HG03280 (cell line): ENCODE measurements at regions not wholly inside any gene's neighbourhood (a gene's known extent, or its start where the extent isn't known, plus 50 kb on each side); places are given as distances from the start of the nearest gene placed in this dataset.
"Not testable (repeated sequence)": the region's sequence is repeated elsewhere in the genome, so short reads cannot be mapped to it uniquely, and the experiment has no call there.

Source experiments
- ATAC-seq: cut with Tn5 transposase; IDR thresholded peaks from one replicate; pipeline ENCODE4 v1.9.1; 2021; ENCODE audit warnings: mild to moderate bottlenecking, moderate library complexity; ENCODE audit not compliant: unreplicated experiment

DNA sequence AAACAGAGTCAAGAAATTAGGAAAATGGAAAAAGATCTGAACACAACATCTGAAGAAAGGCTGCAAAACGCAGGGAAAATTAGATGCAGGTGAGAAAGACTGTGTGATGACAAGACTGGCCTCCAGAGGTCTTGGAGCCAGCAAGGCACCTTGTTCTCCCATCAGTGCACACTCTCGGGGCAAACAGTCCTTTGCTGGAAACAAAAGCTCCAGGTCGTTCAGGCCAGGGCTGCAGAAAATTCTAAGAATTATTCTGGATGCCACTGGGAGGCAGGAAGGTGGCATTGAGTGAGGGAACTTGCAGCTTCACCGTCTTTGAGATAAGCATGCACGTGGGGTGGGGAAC lies 219.9 kb upstream of the SSTR4 start:
- ATAC-seq = no peak

DNA sequence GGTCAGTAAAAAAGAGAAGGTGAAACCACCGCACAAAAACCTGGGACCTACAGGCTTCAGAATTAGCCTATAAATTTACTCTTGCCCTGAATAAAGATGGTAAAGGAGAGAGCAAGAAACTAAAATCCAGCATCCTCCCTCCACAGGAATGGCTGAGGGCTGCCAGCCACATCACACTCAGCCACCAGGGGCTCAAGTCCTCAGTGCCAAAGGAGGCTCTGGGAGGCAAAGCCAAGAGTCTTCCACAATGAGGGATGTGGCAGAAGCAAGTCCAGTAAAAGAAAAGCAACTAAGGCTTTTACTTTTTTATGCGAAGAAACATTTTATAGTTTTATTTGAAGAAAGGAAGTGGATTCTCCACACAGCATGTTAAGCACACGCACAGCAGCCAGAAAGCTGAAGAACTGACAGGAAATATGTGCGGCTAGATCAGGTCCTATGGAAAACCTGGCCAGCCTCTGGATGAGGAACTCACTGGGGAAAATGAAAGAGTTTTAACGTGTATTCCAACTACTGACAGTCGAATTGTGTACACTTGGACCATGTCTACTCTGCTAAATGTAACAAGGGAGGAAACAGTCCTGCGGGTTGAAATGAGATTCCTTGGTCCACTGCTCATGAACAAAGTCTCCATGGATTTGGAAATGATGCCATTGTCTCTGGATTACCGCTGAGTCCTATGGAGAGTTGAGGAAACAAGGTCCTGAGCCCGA lies 219.4 kb upstream of the SSTR4 start:
- no peak for ATAC-seq

DNA sequence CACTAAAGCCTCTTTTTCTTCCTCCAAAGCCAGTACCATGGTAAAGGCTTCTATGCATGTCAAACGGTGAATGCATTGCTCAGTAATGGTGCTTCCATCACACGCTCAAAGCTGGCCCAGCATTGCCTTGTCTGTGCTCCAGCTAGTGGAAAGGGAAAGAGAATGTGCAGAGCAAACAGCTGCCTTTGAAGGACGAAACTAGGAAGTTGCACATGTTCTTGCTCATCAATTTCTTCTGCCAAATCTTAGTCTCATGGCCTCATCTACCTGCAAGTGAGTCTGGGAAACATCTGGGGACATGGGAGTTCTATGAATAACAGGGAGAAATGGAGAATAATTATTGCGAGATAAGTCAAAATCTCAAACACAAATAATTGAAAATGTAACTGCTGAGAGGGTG lies 216.5 kb upstream of the SSTR4 start:
- ATAC-seq = no peak

DNA sequence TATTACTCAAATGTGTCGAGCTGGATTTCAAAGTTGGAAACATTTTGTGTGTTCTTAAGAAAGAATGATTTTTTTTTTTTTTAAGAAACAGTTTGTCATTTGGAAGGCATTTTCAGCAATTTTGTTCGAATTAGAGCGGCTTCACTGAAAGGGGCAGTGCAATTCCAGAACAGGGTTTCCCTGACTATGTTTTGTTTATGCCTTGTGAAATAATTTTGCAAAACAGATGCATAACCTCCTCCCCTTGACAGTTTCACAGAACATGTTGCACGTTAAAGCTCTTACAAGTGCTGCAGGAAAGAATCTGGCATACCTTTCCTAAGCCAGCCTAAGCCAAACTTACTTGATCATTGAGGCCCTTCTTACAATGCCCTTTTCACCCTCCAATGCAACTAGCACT lies 216.0 kb upstream of the SSTR4 start:
- no peak for ATAC-seq

DNA sequence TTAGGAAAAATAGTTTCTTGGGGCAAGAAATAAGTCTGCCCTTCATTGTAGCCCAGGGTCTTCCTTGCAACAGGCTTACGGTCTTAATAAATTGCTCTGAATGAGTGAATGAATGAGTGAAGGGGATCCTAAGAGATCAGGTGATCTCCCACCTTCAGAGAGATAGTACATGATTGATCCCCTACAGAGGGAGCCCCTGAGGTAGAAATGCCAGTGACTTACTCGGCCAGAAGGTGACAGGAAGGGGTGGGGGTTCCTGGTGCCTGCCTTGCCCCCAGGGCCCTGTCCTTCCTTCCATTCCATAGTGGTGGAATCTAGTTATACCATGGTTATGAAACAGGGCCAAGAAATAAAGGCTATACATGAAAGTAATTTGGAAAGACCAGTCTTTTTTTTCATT lies 215.3 kb upstream of the SSTR4 start:
- ATAC-seq = no peak

DNA sequence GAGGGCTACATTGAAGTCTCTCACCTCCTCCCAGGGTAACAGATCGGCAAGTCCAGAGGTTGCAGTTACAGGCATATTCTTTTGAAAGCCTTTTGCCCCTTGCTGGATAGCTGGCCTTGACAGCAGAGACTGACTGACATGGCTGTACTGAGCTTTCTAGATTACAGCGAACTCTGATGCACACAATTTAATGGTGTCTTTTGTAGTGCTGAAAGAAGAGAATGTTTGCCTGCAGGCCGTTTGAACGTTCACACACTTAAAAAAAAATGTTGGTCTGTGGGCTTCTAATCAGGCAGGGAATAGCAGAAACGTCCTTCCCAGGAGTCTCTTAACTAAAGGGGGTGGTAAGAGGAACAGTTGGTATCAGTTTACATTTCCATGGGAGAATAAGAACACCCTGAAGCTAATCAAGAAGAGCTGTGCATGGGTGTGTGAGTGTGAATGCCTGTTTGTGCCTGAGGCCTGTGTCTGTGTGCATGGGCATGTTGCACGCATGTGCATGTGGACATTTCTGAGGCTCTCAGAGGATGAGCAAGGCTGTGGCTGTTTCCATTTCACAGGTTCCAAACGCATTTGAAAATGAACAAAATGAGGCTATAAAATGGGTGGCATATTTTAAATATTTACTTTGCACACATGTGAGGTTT lies 213.9 kb upstream of the SSTR4 start:
- ATAC-seq = no peak

DNA sequence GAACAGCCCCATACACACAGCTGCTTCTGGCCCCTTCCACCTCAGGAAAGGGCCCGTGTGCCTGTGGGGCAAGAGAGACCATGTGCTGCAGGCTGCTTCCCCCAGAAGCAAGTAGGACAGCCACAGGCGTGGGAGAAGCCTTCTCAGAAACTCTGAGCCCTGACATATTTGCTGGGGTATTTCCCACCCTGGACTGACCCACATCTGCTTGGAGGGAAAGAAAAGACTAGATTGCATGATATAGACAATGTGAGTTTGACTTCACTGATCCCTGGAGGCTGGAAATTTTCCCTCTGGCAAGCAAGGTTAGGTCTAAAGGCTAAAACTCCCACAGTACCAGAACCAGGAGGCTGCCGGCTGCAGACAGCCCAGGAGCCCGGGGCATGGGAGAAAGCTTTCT lies 213.3 kb upstream of the SSTR4 start:
- no peak for ATAC-seq

DNA sequence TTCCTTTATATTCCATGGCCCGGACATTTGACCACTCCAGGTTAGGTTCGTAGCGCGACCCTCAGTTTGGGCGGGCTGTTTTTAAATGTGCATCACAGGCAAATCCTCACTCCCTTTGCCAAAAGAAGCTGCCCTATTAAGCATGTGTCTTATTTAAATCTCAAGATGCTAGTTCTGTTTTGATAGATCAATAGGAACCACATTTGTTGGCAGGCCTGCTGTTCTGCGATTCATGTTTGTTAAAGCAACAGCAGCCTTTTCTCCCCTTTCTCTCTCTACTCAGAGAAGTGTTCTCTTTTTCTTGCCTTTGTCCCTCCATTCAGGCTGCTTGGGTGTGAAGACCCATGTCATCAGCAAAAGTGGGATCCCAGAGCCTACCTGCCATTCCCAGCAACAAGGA lies 212.0 kb upstream of the SSTR4 start:
- ATAC-seq = no peak

DNA sequence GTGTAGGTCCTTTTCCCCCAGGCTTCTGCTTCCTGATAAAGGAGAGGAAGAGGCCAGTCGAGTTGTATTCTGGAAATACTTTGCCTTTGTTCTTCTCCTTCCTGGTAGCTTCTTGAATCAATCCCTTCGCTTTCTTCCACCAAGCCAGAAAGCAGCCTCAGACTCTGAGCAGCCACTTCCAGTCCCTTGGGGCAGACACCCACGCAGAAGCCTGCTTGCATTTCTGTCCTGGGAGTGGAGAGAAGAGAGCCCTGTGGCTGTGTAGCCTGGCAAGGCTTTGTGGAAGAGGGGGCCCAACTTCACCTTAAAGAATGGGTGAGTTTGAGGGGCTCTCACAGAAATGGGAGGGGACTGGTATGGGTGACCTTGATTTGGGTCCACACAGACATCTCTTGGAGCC lies 211.0 kb upstream of the SSTR4 start:
- no peak for ATAC-seq

DNA sequence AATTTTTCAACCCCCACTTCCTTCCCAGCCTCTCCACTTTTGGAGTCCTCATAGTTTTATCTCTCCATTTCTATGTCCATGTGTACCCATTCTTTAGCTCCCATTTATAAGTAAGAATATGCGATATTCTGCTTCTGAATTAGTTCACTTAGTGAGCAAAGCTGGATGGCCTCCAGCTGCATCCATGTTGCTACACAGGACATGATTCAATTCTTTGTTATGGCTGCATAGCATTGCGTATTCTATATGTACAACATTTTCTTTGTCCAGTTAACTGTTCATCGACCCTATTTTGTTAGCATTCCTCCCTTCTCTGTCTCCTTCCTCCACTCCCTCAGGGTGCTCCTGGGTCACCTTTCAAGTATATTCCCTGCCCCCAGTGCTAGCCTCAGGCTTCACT lies 210.0 kb upstream of the SSTR4 start:
- ATAC-seq = no peak

DNA sequence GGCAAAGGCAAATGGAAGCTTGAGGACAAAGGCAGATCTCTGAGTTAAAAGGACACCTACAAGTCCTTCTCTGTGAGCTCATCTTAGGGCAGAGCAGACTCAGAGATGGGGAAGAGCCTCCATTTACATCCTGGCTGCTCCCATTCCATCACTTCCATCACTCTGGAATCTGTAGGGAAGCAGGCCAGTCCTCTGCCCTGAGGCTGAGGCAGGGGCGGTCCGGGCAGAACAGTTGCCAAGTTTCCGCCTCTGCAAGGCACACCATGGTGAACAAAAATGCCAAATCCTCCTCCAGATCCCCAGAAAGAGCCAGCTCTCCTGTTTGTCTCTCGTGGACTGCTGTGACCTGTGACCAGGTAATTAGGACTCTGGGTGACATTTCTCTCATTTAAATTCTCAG lies 209.6 kb upstream of the SSTR4 start:
- no peak for ATAC-seq

DNA sequence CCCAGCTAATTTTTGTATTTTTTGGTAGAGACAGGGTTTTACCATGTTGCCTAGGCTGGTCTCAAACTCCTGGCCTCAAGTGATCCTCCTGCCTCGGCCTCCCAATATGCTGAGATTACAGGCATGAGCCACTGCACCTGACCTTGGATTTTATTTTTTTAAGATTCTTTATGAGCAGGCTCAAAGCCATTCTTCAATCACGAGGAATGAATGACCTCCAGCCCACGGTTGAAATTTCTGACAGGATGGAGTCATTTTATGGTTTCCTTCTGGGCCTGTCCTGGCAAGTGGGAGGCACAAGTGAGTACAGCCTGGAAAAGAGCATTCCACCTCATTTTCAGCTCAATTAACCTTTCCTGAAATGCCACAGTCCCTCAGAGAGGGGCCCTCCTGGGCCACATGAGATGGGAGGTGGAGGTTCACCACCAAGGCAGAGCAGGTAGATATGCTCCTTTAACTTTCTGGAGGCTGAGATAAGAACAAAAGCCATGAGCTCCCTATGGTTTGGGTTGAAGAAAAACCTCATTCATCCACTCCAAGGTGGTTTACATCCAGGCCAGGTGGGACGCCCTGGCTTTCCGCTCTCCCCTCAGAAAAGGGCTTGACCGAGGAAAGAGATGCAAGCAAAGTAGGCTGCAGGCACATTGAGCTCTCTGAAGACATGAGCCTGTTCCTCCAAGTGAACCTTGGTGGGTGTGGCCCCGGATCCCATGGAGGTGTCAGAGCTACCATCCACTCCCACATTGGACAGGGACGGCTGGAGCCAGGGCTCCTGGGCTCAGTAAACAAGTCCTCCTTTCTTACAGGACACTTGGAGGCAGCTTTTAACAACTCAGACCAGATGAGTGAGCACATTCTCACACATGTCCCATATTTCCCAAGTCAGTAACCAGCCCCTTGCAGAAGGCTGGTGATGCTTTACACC lies 208.5 kb upstream of the SSTR4 start:
- ATAC-seq = no peak

DNA sequence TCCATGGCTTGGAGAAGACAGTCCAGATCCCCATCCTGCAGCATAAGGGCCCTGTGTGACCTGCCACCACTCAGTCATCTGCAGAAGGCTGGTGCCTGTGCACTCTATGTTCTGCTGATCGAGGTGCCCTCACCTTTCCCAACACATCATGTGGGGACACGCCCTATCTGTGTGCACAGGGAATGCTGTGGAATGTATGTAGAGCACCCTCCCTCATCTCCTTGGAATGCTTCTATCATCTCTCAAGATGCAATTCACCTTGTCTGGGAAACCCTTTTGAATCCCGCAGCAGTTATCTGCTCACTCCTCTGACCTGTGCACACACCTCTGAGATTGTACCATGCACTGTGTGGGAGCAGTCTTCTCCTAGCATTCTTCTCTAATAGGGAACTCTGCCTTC lies 207.2 kb upstream of the SSTR4 start:
- no peak for ATAC-seq

DNA sequence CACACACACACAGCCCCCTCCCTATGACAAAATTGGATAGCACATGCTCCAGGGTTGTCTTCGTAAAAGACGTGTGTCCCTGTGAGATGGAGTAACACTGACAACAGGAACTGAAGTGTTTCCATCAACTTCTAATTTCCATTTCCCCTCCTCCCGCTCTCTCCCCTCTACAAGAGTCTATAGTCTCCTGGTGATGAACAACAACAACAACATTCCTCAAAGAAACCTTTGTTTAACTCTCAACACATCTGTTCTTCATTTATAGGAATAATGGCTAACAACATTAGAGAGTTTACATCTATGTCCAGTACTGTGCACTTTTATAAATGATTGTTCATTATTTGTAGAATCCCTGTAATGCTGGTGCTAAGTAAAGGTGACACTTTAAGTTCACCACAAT lies 205.8 kb upstream of the SSTR4 start:
- ATAC-seq = no peak

DNA sequence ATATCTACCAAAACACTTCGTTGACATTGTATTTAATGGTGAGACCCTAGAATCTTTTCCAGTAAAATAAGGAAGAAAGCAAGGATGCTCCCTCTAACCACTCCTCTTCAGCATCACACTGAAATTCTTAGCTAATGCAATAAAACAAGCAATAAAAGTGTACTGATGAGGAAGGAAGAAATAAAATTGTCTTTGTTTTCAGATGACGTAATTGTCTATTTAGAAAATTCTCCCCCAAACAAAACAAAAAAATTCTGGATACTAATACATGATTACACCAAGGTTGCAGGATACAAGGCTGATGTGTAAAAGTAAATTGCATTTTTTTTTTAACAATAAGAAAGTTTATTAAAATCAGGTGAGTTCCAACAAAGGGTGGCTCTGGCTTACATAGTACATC lies 205.0 kb upstream of the SSTR4 start:
- no peak for ATAC-seq

DNA sequence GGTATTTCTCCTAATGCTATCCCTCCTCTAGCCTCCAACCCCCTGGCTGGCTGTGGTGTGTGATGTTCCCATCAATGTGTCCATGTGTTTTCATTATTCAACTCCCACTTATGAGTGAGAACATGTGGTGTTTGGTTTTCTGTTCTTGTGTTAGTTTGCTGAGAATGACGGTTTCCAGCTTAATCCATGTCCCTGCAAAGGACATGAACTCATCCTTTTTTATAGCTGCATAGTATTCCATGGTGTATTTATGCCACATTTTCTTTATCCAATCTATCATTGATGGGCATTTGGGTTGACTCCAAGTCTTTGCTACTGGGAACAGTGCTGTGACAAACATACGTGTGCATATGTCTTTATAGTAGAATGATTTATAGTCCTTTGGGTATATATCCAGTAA lies 204.4 kb upstream of the SSTR4 start:
- not testable (repeated sequence) for ATAC-seq

DNA sequence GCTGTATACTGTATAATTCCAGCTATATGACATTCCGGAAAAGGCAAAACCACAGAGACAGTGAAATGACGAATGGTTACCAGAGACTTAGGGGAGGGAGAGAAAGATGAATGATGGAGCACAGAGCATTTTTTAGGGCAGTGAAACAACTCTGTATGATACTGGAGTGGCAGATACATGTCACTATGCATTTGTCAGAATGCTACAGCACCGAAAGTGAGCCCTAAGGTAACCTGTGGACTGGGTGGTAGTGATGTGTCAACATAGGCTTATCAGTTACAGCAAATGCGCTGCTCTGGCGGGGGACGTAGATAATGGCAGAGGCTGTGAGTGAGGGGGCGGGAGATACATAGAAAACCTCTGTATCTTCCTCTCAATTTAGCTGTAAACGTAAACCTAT lies 201.3 kb upstream of the SSTR4 start:
- no peak for ATAC-seq

DNA sequence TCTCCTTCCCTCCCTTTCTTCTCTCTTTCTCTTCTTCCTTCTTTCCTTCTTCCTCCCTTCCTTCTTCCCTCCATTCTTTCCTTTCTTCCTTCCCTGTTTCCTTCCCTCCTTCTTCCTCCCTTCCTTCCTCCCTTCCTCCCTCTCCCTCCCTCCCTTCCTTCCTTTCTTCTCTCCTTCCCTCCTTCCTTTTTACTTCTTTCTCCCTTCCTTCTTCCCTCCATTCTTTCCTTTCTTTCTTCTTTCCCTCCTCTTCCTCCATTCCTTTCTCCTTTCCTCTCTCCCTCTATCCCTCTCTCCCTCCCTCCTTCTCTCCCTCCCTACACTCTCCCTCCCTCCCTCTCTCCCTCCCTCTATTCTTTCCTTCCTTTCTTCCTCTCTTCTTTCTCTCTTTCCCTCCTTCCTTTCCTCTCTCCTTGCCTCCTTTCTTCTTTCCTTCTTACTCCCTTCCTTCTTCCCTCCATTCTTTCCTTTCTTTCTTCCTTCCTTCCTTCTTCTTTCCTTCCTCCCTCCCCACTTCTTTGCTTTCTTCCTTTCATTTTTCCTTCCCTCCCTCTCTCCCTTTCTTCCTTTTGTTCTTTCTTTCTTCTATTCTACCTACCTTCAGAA lies 200.4 kb upstream of the SSTR4 start:
- no peak for ATAC-seq

DNA sequence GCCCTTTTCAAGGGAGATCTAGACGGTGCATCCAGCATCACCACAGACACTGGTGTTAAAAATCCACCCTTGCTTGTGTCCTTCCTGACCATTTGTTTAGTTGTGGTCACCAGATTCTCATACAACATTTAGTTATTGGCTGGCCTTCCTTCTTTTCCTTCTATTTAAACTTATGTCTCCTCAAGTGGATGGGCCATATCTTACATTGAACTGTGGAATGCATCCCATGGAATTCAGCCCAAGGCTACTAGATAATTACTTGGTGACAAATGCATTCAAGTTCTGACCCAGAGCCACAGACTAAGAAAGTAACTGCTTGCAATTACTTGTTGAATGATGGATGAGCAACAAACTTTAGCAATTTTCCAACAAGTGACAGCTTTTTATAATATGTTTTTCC lies 198.9 kb upstream of the SSTR4 start:
- no peak for ATAC-seq

DNA sequence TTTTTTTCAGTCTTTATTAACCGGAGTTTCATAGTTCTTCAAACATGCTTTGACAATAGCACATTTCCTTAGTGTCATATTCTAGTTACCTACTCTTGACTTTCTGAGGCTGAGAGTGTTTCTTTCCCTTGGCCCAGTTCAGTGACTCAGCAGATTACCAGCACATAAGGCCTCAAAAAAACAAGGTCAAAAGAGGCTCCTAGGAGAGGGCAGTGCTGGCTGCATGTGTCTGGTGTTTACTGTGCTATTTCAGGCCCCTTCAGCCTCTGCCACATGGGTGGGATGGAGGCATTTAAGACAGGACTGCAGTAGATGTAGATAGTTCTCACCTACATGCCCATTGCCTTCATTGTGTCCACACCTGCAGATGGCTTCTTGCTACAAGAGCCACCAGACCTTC lies 198.2 kb upstream of the SSTR4 start:
- ATAC-seq = no peak

DNA sequence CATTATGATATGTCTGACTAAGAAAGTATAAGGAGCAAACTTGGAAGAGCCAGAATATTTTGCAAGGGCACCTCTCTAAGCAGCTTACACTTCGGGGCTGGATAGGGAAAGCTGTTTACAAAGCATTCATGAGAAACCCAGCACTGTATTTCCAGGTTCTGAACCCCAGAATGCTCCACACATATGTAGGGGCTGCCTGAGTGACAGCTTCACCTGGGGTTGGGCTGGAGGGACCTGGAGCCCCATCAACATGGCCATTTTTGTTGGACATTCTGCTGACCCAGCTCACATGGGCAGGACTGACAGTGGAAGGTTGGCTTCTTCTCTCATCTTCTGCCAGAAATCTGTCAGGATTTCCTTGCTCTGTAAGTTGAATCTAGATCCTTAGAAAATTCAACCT lies 197.1 kb upstream of the SSTR4 start:
- ATAC-seq = no peak

DNA sequence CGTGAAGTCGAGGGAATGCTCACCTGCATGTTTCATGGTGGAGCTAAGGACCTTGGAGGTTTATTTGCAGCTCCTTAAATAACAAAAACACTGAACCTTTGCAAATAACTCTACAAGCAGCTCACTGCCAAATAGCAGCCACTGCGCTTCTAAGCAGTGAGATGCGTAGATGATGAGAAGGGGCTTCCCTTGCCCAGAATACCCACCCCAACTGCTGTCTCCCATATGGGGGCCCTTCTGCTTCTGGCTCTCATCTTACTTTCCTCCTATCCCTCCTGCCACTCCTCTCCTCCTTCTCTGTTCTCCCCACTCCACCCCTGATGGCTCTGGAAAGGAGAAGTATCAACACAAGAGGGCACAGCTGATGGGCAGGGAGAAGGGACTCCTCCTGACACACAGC lies 193.3 kb upstream of the SSTR4 start:
- no peak for ATAC-seq
